ENCODE measurements at regions not wholly inside any gene's neighbourhood (a gene's known extent, or its start where the extent isn't known, plus 50 kb on each side); places are given as distances from the start of the nearest gene placed in this dataset.

DNA sequence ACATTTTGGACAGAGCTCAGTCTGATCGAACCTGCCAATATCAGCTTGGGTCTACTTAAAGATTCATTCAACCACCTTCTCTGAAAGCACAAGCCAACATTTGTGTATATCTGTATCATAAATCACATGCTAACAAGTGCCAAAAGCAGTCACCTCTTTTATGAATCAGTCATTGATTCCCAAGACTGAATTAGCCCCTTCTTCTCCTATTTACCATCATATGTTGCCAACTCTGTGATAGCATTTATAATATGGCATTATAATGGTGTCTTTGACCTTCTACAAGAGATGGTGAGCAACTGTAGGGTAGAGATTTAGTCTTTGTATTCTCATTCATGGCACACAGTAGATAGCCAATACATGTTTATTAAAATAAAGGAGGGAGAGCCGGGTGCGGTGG, 61.4 kb downstream of the DDX53 start:
- peaks cover 6% of the 10 kb centered on the region; the same call in 1 of the 2 replicates for H3K9me3 Mint-ChIP-seq
- H3K4me3 Mint-ChIP-seq = no peak overlapping the region
- H3K27ac Mint-ChIP-seq = no peak overlapping the region
- TF ChIP-seq TEAD1 (CRISPR knock-in tag; IDR thresholded peaks at IDR 0.05) = no peak
- H3K4me1 Mint-ChIP-seq = peaks cover 6% of the 10 kb centered on the region
- DNase-seq (ENCODE audit: low spot score) (no peak), ATAC-seq (no peak)
- ChIA-PET POLR2A (no interaction called here), CTCF (no interaction called here)
- no peaks in the 10 kb centered on the region for H3K27me3 Mint-ChIP-seq (ENCODE audit: low read depth)
- no peaks in the 10 kb centered on the region for H3K36me3 Mint-ChIP-seq

DNA sequence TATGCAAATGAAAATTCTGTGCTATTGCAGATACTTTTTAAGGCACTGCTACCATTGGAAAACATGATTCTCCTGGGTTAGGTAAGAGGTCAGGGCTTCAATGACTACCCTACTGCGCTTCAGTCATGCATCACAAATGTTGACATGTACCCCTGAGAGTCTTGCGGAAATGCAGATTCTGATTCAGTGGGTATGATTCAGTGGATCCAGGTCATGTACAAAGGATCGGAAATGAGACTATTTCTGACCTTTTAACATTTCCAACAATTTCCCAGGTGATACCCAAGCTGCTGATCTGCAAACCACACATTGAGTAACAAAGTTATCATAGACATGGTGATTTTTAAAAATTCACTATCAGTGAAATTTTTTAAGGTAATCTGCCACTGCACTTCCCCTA, 62.6 kb downstream of the DDX53 start:
- no peak overlapping the region for H3K27ac Mint-ChIP-seq
- no peak for DNase-seq (ENCODE audit: low spot score)
- peaks cover 6% of the 10 kb centered on the region for H3K4me1 Mint-ChIP-seq
- H3K36me3 Mint-ChIP-seq = no peaks in the 10 kb centered on the region
- H3K27me3 Mint-ChIP-seq (ENCODE audit: low read depth) = no peaks in the 10 kb centered on the region; the same call in 1 of the 2 replicates
- POLR2A ChIA-PET = no interaction called here
- ATAC-seq = no peak
- H3K9me3 Mint-ChIP-seq = peaks cover 6% of the 10 kb centered on the region; the same call in 1 of the 2 replicates
- CTCF ChIA-PET = no interaction called here
- TF ChIP-seq MYBL2 (CRISPR knock-in tag; IDR thresholded peaks at IDR 0.05) (no peak), NR3C1 (CRISPR knock-in tag; conservative IDR thresholded peaks at IDR 0.05; ENCODE audit: low read depth) (no peak), CBFB (CRISPR knock-in tag; IDR thresholded peaks at IDR 0.05; ENCODE audit: low read depth) (no peak), OVOL2 (CRISPR knock-in tag; IDR thresholded peaks at IDR 0.05; ENCODE audit: borderline replicate concordance) (no peak), SOX15 (CRISPR knock-in tag; IDR thresholded peaks at IDR 0.05) (no peak), ZNF423 (CRISPR knock-in tag; IDR thresholded peaks at IDR 0.05) (no peak), NFATC4 (CRISPR knock-in tag; IDR thresholded peaks at IDR 0.05) (no peak), ZNF396 (CRISPR knock-in tag; IDR thresholded peaks at IDR 0.05; ENCODE audit: borderline replicate concordance) (no peak), RELA (CRISPR knock-in tag; IDR thresholded peaks at IDR 0.05; ENCODE audit: borderline replicate concordance) (no peak)
- TF ChIP-seq, protein P1, sequence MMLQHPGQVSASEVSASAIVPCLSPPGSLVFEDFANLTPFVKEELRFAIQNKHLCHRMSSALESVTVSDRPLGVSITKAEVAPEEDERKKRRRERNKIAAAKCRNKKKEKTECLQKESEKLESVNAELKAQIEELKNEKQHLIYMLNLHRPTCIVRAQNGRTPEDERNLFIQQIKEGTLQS (CRISPR knock-in tag; conservative IDR thresholded peaks at IDR 0.05) = no peak
- TF ChIP-seq, protein P2, sequence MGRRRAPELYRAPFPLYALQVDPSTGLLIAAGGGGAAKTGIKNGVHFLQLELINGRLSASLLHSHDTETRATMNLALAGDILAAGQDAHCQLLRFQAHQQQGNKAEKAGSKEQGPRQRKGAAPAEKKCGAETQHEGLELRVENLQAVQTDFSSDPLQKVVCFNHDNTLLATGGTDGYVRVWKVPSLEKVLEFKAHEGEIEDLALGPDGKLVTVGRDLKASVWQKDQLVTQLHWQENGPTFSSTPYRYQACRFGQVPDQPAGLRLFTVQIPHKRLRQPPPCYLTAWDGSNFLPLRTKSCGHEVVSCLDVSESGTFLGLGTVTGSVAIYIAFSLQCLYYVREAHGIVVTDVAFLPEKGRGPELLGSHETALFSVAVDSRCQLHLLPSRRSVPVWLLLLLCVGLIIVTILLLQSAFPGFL (CRISPR knock-in tag; IDR thresholded peaks at IDR 0.05; ENCODE audit: borderline replicate concordance) = no peak
- TF ChIP-seq, protein P3, sequence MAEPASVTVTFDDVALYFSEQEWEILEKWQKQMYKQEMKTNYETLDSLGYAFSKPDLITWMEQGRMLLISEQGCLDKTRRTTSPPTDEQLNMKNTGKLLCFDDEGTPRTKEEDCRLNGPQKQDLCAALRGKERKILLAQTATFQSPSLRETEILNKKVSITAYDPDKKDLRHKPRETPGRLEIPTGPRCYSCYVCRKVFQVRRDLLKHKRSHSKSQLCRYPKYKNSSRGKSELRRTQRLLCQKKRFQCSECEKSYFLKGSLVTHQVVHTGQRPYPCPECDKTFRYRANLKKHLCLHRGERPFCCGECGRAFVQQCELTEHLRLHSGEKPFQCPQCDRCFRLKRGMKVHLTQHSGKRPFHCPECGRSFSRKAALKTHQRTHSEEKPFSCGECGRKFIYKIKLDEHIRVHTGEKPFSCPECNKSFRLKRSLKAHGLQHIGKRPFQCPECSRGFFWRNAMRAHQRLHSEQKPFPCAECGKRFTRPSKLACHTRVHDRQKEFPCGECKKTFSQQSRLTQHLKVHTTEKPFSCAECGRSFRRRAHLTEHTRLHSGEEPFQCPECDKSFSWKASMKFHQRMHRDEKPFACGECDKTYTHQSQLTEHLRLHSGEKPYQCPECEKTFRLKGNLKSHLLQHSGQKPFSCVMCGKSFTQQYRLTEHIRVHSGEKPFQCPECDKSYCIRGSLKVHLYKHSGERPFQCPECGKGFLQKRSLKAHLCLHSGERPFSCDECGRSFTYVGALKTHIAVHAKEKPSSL (CRISPR knock-in tag; conservative IDR thresholded peaks at IDR 0.05) = no peak
- TF ChIP-seq, protein P4, sequence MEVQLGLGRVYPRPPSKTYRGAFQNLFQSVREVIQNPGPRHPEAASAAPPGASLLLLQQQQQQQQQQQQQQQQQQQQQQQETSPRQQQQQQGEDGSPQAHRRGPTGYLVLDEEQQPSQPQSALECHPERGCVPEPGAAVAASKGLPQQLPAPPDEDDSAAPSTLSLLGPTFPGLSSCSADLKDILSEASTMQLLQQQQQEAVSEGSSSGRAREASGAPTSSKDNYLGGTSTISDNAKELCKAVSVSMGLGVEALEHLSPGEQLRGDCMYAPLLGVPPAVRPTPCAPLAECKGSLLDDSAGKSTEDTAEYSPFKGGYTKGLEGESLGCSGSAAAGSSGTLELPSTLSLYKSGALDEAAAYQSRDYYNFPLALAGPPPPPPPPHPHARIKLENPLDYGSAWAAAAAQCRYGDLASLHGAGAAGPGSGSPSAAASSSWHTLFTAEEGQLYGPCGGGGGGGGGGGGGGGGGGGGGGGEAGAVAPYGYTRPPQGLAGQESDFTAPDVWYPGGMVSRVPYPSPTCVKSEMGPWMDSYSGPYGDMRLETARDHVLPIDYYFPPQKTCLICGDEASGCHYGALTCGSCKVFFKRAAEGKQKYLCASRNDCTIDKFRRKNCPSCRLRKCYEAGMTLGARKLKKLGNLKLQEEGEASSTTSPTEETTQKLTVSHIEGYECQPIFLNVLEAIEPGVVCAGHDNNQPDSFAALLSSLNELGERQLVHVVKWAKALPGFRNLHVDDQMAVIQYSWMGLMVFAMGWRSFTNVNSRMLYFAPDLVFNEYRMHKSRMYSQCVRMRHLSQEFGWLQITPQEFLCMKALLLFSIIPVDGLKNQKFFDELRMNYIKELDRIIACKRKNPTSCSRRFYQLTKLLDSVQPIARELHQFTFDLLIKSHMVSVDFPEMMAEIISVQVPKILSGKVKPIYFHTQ (CRISPR knock-in tag; IDR thresholded peaks at IDR 0.05) = no peak
- H3K4me3 Mint-ChIP-seq = no peak overlapping the region

DNA sequence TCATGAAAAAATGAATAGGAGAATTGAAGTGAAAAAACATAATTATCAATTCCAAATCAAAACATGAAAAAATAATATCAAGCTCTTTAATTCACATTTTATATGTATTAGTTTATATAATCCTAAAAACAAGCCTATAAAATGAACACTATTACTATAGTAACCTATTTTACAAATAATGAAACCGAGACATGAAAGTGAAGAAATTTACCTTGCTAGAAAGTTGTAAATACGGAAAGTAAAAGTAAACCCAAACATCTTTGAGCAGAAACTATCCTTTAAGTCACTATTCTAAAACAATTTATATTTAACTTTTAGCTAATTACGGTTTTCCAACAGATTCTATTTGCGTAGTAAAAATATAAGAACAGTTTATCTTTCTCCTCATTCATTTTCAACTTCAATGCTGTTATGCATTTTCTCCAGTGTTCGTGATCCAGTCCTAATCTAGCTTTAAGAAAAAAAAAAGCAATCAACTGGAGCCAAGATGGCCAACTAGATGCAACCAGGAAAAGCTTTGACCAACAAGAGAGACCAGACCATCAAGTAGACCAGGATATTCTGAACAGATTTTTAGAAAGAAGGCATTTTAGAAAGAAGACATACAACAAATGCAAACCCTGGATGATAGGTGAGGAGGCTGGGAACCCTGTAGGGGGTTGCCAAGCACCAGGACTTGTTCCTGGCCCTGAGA, 67.0 kb downstream of the DDX53 start:
- ATAC-seq (no peak), DNase-seq (ENCODE audit: low spot score) (no peak)
- ChIA-PET CTCF (interaction anchor here (1.3 kb wide), 1 partner anchor 13 kb away, joined by 4 read pairs; no protein-coding TSS in a partner anchor), POLR2A (no interaction called here)
- Mint-ChIP-seq H3K9me3 (peaks cover 8% of the 10 kb centered on the region; the same call in 1 of the 2 replicates), H3K4me1 (peaks cover 3% of the 10 kb centered on the region), H3K27ac (no peak overlapping the region), H3K4me3 (no peak overlapping the region), H3K36me3 (no peaks in the 10 kb centered on the region; the same call in 1 of the 2 replicates), H3K27me3 (ENCODE audit: low read depth) (no peaks in the 10 kb centered on the region; the same call in 1 of the 2 replicates)
- TF ChIP-seq, protein P5, sequence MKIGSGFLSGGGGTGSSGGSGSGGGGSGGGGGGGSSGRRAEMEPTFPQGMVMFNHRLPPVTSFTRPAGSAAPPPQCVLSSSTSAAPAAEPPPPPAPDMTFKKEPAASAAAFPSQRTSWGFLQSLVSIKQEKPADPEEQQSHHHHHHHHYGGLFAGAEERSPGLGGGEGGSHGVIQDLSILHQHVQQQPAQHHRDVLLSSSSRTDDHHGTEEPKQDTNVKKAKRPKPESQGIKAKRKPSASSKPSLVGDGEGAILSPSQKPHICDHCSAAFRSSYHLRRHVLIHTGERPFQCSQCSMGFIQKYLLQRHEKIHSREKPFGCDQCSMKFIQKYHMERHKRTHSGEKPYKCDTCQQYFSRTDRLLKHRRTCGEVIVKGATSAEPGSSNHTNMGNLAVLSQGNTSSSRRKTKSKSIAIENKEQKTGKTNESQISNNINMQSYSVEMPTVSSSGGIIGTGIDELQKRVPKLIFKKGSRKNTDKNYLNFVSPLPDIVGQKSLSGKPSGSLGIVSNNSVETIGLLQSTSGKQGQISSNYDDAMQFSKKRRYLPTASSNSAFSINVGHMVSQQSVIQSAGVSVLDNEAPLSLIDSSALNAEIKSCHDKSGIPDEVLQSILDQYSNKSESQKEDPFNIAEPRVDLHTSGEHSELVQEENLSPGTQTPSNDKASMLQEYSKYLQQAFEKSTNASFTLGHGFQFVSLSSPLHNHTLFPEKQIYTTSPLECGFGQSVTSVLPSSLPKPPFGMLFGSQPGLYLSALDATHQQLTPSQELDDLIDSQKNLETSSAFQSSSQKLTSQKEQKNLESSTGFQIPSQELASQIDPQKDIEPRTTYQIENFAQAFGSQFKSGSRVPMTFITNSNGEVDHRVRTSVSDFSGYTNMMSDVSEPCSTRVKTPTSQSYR (CRISPR knock-in tag; IDR thresholded peaks at IDR 0.05) = no peak
- TF ChIP-seq JUN (CRISPR knock-in tag; IDR thresholded peaks at IDR 0.05) (no peak), GRHL2 (CRISPR knock-in tag; IDR thresholded peaks at IDR 0.05; ENCODE audit: insufficient replicate concordance, severe bottlenecking) (no peak), FOXK1 (CRISPR knock-in tag; IDR thresholded peaks at IDR 0.05) (no peak)
- TF ChIP-seq, protein P6, sequence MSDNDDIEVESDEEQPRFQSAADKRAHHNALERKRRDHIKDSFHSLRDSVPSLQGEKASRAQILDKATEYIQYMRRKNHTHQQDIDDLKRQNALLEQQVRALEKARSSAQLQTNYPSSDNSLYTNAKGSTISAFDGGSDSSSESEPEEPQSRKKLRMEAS (CRISPR knock-in tag; IDR thresholded peaks at IDR 0.05) = no peak
- TF ChIP-seq, protein P7, sequence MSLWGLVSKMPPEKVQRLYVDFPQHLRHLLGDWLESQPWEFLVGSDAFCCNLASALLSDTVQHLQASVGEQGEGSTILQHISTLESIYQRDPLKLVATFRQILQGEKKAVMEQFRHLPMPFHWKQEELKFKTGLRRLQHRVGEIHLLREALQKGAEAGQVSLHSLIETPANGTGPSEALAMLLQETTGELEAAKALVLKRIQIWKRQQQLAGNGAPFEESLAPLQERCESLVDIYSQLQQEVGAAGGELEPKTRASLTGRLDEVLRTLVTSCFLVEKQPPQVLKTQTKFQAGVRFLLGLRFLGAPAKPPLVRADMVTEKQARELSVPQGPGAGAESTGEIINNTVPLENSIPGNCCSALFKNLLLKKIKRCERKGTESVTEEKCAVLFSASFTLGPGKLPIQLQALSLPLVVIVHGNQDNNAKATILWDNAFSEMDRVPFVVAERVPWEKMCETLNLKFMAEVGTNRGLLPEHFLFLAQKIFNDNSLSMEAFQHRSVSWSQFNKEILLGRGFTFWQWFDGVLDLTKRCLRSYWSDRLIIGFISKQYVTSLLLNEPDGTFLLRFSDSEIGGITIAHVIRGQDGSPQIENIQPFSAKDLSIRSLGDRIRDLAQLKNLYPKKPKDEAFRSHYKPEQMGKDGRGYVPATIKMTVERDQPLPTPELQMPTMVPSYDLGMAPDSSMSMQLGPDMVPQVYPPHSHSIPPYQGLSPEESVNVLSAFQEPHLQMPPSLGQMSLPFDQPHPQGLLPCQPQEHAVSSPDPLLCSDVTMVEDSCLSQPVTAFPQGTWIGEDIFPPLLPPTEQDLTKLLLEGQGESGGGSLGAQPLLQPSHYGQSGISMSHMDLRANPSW (CRISPR knock-in tag; conservative IDR thresholded peaks at IDR 0.05; ENCODE audit: low read depth) = no peak
